Fibroblast of lung (primary cell): ENCODE measurements at regions not wholly inside any gene's neighbourhood (a gene's known extent, or its start where the extent isn't known, plus 50 kb on each side); places are given as distances from the start of the nearest gene placed in this dataset.

Experiments
- CTCF ChIP-seq, 2 donors: IDR thresholded peaks in 1 of 2; conservative IDR thresholded peaks in 1 of 2; 1 replicate in 1 of 2; 2 replicates in 1 of 2; pipeline ENCODE4 v1.5.1; 2011 to 2012; ENCODE audit warnings: low read length in 2 of 2, control low read depth in 1 of 2, inconsistent platforms in 1 of 2, low read depth in 1 of 2, mild to moderate bottlenecking in 1 of 2
- EZH2 ChIP-seq: IDR thresholded peaks from 2 replicates; pipeline ENCODE4 v1.5.1; 2012; ENCODE audit warnings: low read length, control low read depth, mild to moderate bottlenecking; ENCODE audit errors: missing control alignments

- TF ChIP-seq CTCF (conservative IDR thresholded peaks at IDR 0.05 in 1 of 2, IDR thresholded peaks at IDR 0.05 in 1 of 2; ENCODE audit: low read depth in 1 of 2, low read length in 2 of 2) (no peak), EZH2 (no peak)
Measured at GRCh38 chr3:65112751-65113300, 425.0 kb upstream of the ADAMTS9 start.
